ENCODE measurements at regions not wholly inside any gene's neighbourhood (a gene's known extent, or its start where the extent isn't known, plus 50 kb on each side); places are given as distances from the start of the nearest gene placed in this dataset.
"Not testable (repeated sequence)": the region's sequence is repeated elsewhere in the genome, so short reads cannot be mapped to it uniquely, and the experiment has no call there.

- Histone ChIP-seq H3K27ac (no peak overlapping the region), H3K36me3 (no peaks in the 10 kb centered on the region), H3K27me3 (no peaks in the 10 kb centered on the region), H3K4me1 (peaks cover 3% of the 10 kb centered on the region), H3K4me3 (no peak overlapping the region), H3K9me3 (no peaks in the 10 kb centered on the region)
- ATAC-seq (peak; percentile 62), DNase-seq (no peak)
- no peak for TF ChIP-seq CTCF (IDR thresholded peaks at IDR 0.05)
- intact Hi-C loops (cut with DNase I) = no loop called here
These were observed 110.9 kb downstream of the NAB1 start for GRCh38 chr2:190759749-190760213.

- H3K27ac ChIP-seq; H3K4me1 ChIP-seq; H3K9me3 ChIP-seq; ATAC-seq; H3K36me3 ChIP-seq; intact Hi-C loops (cut with DNase I); H3K27me3 ChIP-seq: not testable (repeated sequence)
- H3K4me3 ChIP-seq = peak overlapping the region; percentile 22
- peak; percentile 51 for DNase-seq
These were observed 111.7 kb downstream of the NAB1 start for GRCh38 chr2:190760353-190761150.

- ATAC-seq; intact Hi-C loops (cut with DNase I): not testable (repeated sequence)
- DNase-seq = peak; percentile 57
These were observed 112.3 kb downstream of the NAB1 start for GRCh38 chr2:190761216-190761615.

GRCh38 chr2:190762566-190762965 is 113.7 kb downstream of the NAB1 start:
- H3K27me3 ChIP-seq = no peaks in the 10 kb centered on the region
- H3K4me1 ChIP-seq = peaks cover 3% of the 10 kb centered on the region
- ATAC-seq (no peak), DNase-seq (no peak)
- H3K36me3 ChIP-seq = no peaks in the 10 kb centered on the region
- no peak overlapping the region for H3K4me3 ChIP-seq
- TF ChIP-seq CTCF (IDR thresholded peaks at IDR 0.05) = no peak
- no peaks in the 10 kb centered on the region for H3K9me3 ChIP-seq
- intact Hi-C loops (cut with DNase I) = no loop called here
- H3K27ac ChIP-seq = no peak overlapping the region

More at GRCh38 chr2:190761216-190761615, 112.3 kb downstream of the NAB1 start:
- not testable (repeated sequence) for H3K27ac ChIP-seq, H3K9me3 ChIP-seq, H3K4me1 ChIP-seq, H3K27me3 ChIP-seq, H3K36me3 ChIP-seq
- H3K4me3 ChIP-seq = peak overlapping the region; percentile 22

GRCh38 chr2:190763100-190763499 is 114.2 kb downstream of the NAB1 start:
- H3K27ac ChIP-seq = no peak overlapping the region
- no peaks in the 10 kb centered on the region for H3K36me3 ChIP-seq
- no peaks in the 10 kb centered on the region for H3K27me3 ChIP-seq
- TF ChIP-seq CTCF (IDR thresholded peaks at IDR 0.05) = no peak
- H3K9me3 ChIP-seq = no peaks in the 10 kb centered on the region
- intact Hi-C loops (cut with DNase I) = no loop called here
- peaks cover 3% of the 10 kb centered on the region for H3K4me1 ChIP-seq
- H3K4me3 ChIP-seq = no peak overlapping the region
- ATAC-seq = no peak
- DNase-seq = no peak

- Histone ChIP-seq H3K4me1 (peaks cover 3% of the 10 kb centered on the region), H3K36me3 (no peaks in the 10 kb centered on the region), H3K27me3 (no peaks in the 10 kb centered on the region), H3K9me3 (no peaks in the 10 kb centered on the region), H3K27ac (no peak overlapping the region), H3K4me3 (no peak overlapping the region)
- intact Hi-C loops (cut with DNase I) = no loop called here
- TF ChIP-seq CTCF (IDR thresholded peaks at IDR 0.05) = no peak
- no peak for DNase-seq
- no peak for ATAC-seq
These were observed 115.1 kb downstream of the NAB1 start for GRCh38 chr2:190763901-190764514.
